ENCODE measurements at regions not wholly inside any gene's neighbourhood (a gene's known extent, or its start where the extent isn't known, plus 50 kb on each side); places are given as distances from the start of the nearest gene placed in this dataset.
"Not testable (repeated sequence)": the region's sequence is repeated elsewhere in the genome, so short reads cannot be mapped to it uniquely, and the experiment has no call there.

DNA sequence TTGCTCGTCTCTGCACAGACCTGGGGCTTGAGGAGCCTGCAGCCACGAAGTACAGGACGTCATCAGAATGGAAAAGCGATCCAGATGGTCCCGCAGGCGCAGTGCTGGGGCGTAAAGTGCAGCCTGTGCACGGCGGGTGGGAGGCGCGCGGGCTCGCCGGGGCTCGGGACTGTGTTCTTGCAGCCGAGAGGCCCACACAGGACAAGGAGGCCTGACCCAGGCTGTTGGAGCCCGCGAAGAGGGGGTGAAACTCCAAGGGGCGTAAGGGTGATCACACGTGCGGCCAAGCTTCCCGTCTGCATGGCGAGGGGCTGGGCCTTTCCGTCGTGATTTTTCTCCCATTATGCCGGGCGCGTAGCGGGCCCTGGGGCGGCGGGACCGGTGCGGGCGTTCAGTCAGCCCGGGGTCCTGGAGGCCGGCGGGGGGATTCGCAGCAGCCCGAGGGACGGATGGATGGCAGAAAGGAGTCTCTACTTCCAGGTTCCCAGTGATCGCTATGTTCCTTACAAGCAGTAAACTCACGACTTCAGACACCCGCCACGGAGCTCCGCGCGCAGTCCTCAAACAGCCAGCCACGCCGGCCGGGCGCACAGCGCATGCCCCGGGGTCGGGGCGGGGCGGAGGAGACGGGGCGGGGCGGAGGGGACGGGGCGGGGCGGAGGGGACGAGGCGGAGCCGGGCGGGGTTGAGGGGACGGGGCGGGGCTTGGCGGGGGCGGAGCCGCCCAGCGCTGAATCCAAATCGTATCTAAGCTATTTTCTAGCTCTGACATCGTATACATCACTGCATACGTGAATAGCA is 141.0 kb upstream of the KCNJ18 start:
- peak; percentile 83 for DNase-seq

DNA sequence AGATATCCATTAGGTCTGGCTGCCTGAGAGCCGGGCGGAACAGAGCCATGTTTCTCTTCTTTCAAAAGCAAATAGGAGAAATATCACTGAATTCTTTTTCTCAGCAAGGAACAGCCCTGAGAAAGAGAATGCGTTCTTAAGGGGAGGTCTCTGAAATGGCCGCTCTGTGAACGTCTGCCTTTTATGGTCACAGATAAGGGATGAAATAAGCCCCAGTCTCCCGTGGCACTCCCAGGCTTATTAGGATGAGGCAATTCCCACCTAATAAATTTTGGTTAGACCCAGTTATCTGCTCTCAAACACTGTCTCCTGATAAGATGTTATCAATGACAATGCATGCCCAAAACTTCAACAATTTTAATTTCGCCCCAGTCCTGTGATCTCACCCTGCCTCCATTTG is 133.4 kb upstream of the KCNJ18 start:
- not testable (repeated sequence) for DNase-seq

DNA sequence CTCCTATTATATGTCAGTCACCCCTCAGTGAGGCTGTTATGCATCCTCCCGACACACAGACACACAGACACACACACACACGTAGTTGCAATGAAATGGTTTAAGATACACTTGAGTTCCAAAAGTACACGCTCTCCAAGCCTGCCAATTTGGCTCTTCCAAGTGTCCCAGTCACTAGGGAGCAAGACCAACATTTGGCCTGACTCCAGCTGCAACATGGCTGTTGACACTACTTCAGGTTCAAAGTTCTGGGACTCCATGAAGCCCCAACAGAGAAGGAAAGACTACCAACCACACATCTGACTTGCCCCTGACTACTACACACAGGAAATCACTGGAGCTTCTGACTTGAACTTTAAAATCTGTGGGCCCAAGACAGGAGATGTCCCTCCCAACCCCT is 128.1 kb upstream of the KCNJ18 start:
- no peak for DNase-seq

DNA sequence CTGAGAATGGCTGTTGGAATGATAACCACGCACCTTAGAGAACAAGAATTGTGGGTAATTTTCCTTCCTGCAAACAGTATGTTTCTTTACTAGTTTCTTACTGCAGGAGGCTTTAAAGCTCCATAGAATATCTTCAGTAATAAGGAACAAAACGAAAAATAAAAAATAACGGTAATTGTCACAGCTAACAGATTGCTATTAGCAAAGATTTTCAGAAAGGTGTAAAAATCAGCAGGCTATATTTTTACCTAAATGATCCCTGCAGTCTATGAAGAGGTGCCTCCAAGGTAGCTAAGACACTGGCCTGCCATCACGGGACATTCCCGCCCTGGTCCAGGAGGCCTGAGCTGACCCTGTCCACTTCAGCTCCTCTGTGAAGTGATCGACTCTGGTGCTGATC is 127.6 kb upstream of the KCNJ18 start:
- not testable (repeated sequence) for DNase-seq

DNA sequence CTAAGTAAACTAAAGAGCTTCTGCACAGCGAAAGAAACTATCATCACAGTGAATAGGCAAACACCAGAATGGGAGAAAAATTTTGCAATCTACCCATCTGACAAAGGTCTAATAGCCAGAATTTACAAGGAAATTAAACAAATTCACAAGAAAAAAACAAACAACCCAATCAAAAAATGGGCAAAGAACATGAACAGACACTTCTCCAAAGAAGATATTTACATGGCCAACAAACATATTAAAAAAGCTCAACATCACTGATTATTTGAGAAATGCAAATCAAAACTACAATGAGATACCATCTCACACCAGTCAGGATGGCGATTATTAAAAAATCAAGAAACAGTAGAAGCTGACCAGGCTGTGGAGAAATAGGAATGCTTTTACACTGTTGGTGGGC is 121.9 kb upstream of the KCNJ18 start:
- not testable (repeated sequence) for DNase-seq

DNA sequence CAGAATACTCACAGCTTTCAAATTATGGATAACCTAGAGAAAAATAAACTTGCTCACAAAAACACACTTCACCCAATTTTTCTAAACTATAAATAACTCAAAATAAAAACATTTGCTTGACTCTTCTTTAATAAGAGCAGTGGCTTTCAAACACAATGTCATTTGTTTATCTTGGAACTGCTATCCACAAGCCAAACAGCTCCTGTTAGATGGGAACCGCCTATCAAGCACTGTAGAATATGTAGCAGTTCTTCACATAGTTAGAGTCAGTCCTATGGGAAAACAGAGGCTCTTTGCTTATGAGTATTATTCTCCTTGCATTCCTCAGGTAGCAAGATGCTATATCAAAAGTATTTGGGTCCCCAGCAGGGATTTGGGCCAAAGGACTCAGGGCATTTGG is 120.2 kb upstream of the KCNJ18 start:
- DNase-seq, result not testable (repeated sequence)

DNA sequence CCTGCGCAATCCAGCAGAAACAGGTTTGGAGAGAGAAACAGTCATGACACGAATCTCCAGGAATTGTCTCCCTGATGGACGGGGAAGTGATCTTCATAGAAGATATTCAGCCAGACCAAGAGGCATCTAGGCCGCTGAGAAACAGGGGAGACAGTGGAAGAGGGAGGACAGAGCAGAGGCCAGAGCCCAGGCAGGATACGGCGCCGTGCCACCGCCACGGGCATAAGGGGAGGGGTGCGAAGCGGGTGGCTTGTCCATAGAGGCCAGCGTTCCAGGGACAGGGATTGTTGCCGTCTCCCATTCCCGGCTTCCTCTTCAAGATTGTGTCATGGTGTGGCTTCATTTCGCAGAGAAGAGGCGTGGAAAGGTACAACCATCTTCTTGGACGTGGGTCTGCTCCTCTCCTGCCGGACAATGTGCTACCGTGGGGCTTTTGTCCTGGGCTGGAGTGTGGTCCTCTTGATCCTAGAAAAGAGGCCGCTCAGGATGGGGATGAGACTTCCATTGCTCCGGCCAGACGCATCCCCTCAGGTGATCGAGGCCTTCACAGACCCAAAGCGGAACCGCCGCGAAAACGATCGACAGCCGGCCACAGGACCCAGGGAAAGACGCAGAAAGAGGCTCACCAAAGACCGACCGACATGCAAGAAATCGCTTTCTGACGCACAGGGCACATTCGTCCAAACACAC is 118.9 kb upstream of the KCNJ18 start:
- DNase-seq, result not testable (repeated sequence)

DNA sequence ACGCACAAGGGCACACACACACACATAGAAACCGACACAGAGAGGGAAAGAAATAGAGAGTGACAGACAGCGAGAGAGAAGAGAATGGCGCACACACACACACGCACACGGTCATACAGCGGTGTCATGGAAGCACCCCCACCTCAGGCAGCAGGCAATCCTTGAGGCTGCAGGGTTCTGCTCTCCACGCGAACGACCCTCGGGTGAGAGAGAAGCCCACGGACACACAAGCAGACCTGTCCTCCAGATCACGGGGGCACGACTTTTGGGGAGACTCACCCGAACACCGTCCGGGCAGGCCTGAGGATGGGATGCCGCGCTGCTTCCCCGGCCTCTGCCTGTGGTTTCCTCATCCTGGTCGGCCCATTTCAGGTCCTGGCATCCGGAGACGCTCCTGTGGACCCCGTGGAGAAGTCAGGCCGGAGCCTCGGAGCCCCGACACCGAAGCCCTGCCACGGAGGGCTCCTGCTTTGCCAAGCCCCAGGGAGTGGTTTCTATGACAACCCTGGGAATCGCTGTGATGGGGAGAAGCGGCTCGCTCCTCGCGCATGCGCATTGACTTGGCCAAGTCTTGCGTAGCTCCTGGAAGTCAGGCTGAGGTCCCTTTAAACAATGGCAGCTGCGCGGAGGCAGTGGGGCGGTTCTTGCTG is 118.2 kb upstream of the KCNJ18 start:
- peak; percentile 83 for DNase-seq

DNA sequence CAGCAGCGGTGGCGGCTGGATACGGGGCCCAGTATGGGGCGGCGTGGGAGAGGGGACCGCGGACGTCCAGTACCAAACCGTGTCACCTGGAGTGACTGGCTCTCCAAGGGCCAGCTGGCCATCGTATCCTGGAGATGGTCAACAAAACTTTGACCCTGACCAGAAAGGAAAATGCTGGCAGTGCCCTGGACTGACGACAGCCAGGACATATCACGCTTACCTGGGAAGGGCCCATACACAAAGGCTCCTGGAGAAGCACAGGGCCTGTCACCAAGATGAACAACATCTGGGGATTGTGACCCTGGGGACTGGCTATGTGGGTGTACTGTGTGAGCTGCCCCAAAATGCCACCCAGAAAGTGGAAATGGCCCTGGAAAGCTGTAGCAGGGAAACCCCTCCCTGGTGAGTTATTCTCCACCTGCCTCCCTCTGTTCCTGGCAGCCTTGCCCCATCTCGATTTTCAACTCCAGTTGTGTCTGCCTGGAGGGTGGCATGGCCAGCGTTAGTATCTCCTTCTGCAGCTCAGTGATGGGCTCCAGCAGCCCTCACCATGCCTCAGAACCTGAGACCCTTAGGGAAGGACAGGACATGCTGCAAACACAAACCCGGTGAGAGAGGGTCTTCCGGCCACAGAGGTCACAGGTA is 117.6 kb upstream of the KCNJ18 start:
- not testable (repeated sequence) for DNase-seq

DNA sequence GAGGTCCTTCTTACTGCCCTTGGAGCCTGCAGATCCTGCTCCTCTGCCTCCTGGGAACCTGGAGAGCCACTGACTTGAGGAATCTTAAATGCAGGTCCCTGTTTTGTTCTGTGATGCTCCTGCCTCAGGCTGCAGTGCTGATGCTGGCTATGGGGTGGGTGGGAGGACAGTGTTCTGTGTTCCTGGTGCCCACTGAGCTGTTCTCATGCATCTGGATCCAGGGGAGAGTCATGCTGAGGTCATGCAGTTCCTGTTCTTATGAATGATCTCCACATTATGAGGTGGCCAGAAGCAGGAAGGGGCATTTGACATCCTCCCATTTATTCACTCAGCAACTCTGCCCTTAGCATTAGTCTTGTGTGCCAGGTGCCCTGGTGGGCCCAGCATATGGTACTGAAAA is 113.5 kb upstream of the KCNJ18 start:
- DNase-seq, result not testable (repeated sequence)

DNA sequence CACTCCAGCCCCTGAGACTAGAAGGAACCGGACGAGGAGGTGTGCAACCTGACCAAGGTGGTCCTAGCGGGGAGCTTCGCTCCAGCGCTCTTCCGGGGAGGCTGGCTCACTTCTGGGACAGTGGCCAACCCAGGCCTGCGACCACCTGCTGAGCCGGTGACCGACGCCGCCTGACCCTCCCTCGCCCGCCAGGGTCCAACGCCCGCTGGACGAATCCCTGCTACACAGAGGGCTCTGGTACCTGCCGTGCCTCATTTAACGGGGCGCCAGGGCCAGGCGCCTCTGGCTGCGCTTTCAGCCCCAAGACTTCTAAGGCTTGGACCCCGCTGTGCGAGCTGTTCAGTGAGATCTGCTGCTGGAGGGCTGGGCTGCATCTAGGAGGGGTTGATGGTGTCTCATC is 99.5 kb upstream of the KCNJ18 start:
- no peak for DNase-seq

DNA sequence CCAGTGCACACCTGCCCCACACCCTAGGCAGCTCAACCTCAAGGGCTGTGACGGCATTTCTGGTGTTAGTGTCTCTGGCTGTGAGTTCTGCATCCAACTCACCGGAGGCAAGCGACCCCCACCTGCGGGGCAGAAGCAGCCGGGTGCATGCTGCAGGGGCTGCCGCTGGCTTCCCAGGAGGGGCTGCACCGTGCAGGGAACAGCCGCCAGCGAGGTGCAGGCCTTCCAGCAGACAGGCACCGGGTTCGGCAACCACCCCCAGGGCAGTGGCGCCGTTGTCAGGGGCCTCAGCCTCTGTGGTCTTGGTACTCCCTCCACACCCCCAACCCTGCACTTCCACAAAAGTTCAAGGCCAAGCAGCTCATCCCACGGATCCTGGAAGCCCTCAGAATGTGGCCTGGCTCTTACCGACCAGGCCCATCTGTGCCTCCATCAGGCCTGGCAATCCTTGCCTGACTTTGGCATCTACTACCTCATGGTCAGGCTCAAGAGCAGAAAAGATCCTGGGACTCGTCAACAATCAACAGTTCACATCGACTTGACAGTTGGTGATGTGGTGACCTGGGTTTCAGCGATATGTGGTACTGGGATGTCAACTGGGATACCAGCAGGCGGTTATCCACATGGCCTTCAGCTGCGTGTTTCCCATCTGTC is 98.7 kb upstream of the KCNJ18 start:
- not testable (repeated sequence) for DNase-seq

DNA sequence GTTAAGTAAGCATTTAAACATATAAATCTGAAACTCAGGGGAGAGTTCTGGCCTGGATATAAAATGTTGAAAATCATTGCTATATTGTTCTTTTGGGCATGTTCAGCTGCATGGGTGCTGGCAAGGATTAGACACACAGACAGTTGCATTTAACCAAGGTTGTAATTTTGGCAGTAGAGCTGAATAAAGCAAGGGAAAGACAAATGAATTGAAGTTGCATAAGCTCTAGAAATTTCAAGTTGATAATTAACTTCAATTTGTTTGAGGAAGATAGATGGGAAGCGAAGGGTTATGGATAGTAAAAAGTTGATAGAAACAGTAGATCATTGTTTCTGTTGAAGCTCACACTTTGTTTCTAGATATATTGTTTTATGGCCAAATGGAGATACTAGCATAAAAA is 97.2 kb upstream of the KCNJ18 start:
- no peak for DNase-seq

DNA sequence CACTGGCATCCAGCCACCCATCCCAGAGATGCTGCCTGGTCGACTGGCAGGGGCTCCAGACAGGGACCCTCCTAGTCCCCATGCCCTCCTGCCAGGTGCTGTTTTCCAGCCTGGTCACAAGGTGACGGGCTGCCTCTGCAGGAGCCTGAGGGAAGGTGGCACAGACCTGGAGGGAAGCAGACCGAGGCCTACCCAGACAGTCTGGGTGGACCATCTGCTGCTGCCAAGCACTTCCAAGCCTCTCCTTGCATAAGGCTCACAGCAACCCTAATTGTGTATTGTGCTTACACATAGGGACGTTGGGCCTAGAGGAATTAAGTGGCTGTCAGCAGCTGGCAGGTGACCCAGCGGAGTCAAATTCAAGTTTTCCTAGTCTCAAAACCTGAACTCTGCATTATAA is 90.1 kb upstream of the KCNJ18 start:
- no peak for DNase-seq

DNA sequence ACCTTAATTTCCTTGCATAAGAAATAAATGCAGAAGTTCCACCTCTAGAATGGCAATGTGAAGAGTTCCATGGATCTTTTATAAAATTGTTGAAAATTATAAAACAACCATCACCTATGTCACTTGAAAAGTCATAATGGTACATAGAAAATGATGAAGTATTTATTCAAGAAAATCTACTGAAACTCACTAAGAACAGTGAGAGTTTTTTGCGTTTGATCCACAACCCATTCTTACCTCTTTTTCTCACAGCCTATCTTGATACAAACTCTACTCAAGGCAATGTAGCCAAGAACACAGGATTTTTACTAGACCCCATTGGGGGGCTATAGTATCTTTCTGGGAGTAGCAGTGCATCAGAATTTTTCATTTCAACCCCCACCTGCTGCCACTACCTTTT is 89.0 kb upstream of the KCNJ18 start:
- not testable (repeated sequence) for DNase-seq

DNA sequence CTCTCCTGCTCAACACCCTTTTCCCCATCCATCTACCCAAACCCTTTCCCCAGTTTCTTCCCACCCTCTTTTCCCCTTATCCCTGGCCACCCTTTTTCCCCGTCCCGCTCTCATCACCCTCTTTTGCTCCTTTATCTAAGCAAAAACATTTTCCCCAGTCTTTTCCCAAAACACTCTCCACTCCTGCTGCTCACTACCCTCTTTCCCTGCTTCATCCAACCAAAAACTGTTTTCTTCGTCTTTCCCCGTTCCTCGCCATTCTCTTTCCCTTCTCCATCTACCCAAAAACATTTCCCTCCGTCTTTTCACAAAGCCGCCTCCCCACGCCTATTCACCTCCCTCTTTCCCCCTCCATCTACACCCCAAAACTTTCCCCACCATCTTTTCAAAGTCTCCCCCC is 80.9 kb upstream of the KCNJ18 start:
- not testable (repeated sequence) for DNase-seq

DNA sequence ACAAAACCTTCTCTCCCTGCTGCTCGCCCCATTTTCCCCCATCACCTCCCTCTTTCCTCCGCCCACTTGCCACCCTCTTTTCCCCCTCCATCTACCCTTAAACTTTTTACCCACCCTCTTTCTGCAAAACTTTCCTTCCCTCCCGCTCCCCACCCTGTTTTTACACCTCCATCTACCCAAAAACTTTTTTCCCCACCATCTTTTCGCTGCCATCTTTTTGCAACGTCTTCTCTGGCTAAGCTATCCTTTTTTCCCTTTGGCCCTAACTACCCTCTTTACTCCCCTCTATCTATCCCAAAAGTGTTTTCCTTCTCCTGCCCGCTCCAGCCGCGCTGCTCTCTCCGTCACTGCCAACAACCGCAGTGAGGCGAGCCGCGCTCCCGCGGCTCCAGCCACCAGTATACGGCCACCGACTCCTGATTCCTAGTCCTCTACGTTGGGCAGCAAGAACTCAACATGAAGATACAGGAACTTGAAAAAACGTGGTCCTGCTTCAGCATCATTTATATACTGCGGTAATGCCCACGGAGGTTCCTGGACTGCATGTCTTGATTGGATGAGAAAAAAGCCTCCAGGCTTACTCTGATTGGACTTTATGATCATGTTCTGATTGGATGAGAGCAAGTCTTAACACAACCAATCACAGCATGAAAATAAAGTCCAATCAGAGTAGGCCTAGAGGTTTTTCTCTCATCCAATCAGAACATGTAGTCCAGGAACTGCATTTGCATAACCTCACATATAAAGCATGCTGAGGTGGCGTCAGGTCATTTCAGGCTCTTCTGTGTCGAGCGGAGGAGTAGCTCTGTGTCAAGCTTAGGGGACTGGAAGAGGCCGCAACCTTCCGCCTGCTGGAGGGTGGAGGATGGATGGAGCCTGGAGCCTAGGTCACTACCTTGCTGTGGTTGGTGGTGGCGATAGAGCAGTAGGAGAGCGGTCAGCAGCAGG is 79.9 kb upstream of the KCNJ18 start:
- not testable (repeated sequence) for DNase-seq

DNA sequence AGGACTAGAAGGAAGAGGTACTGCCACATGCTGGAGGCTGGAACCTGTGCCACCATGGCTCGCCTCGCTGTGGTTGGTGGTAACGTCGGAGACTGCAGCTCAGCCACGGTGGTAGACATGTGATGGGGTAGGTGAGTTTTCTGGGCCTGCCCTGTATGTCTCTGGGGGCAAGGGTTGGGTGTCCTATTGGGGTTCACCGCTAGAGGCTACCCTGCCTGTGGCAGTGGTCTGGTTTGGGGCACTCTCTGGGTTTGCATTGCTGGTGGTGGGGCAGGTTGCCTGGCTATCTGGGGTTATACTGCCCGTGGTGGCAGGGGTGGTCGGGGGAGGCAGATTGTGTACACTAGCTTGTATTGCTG is 79.3 kb upstream of the KCNJ18 start:
- no peak for DNase-seq

DNA sequence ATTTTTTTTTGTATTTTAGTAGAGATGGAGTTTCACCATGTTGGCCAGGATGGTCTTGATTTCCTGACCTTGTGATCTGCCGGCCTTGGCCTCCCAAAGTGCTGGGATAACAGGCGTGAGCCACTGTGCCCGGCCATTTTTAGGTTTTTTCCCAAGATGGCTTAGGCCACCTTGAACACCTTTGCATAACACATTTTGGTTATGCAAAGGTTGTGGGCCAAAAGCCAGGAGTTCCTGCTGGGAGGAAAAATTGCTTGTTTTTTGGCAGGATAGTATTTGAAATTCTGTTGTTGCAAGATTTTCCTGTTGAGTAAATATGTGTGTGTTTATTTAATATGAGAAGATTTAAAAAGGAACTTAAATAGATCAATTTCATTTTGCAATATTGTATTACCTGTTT is 65.3 kb upstream of the KCNJ18 start:
- not testable (repeated sequence) for DNase-seq
